Upper lobe of right lung (tissue), 1 donor: ENCODE measurements at regions not wholly inside any gene's neighbourhood (a gene's known extent, or its start where the extent isn't known, plus 50 kb on each side); places are given as distances from the start of the nearest gene placed in this dataset.

Source experiments
- ATAC-seq: fragments of 200-7000 bp; cut with Tn5 transposase; one replicate; pipeline ENCODE4 v1.9.1; 2020; ENCODE audit warnings: mild to moderate bottlenecking, moderate library complexity
- DNase-seq: peaks from one replicate; pipeline ENCODE4 v3.0.0-alpha.2; 2020
- H3K27ac ChIP-seq: fragments of 200-600 bp; one replicate; pipeline ENCODE4 v1.8.0; 2022
- H3K27me3 ChIP-seq: fragments of 200-600 bp; one replicate; pipeline ENCODE4 v1.8.0; 2022; ENCODE audit warnings: mild to moderate bottlenecking
- H3K36me3 ChIP-seq: fragments of 200-600 bp; one replicate; pipeline ENCODE4 v1.8.0; 2022
- H3K4me1 ChIP-seq: fragments of 200-600 bp; one replicate; pipeline ENCODE4 v1.8.0; 2022
- H3K4me3 ChIP-seq: fragments of 200-600 bp; one replicate; pipeline ENCODE4 v1.8.0; 2022; ENCODE audit warnings: mild to moderate bottlenecking
- H3K9me3 ChIP-seq: fragments of 200-600 bp; one replicate; pipeline ENCODE4 v1.8.0; 2022
- intact Hi-C: fragments of 100-400 bp; cut with DNase I; formaldehyde crosslinking; loops from one replicate; pipeline ENCODE4 v1.11.0; 2022
- TF ChIP-seq, protein P1 (sequence below): fragments of 200-600 bp; IDR thresholded peaks from one replicate; pipeline ENCODE4 v1.8.0; 2022; ENCODE audit warnings: antibody characterized with exemption
- donor health status: DM: no; HTN: yes; CAD: no; lungs with severe emphysema.

DNA sequence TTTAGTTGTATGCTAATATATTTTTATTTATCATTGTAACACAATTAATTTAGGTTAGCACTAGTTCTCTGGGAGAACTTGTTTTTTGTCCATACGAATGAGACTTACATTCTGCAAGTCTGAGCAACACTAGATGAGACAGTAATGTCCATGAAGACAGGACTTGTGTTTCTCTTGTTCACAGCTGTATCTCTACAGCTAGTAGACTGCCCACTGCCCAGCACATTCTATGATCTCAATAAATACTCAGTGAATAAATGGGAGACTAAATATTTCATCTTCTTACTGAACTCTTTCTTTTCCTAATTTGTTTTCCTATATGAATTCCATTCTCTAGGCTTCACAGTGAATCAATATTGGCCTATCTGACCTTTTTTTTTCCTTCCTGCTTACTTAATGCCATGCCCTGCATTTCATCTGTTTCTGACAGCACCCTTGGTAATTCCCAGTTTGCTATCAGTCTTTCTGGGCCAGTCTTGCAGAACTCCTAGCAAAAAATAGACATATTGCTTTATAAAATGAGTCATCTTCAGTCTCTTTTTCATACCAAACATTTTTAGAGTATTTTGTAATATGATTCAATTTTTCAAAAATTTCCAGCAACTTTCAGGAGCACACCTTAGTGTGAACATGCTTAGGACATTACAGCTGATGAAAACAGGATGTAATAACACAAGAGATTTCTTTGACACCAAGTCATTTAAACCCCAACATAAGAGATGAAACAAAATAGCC, 185.5 kb upstream of the ATP2B1 start:
- H3K27ac ChIP-seq, result no peak overlapping the region
- no peaks in the 10 kb centered on the region for H3K36me3 ChIP-seq
- H3K27me3 ChIP-seq, result no peaks in the 10 kb centered on the region
- intact Hi-C loops, result no loop called here
- no peaks in the 10 kb centered on the region for H3K4me1 ChIP-seq
- TF ChIP-seq, protein P1, sequence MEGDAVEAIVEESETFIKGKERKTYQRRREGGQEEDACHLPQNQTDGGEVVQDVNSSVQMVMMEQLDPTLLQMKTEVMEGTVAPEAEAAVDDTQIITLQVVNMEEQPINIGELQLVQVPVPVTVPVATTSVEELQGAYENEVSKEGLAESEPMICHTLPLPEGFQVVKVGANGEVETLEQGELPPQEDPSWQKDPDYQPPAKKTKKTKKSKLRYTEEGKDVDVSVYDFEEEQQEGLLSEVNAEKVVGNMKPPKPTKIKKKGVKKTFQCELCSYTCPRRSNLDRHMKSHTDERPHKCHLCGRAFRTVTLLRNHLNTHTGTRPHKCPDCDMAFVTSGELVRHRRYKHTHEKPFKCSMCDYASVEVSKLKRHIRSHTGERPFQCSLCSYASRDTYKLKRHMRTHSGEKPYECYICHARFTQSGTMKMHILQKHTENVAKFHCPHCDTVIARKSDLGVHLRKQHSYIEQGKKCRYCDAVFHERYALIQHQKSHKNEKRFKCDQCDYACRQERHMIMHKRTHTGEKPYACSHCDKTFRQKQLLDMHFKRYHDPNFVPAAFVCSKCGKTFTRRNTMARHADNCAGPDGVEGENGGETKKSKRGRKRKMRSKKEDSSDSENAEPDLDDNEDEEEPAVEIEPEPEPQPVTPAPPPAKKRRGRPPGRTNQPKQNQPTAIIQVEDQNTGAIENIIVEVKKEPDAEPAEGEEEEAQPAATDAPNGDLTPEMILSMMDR, result no peak
- ATAC-seq, result no peak
- DNase-seq, result no peak
- H3K4me3 ChIP-seq, result no peak overlapping the region
- H3K9me3 ChIP-seq, result no peaks in the 10 kb centered on the region

DNA sequence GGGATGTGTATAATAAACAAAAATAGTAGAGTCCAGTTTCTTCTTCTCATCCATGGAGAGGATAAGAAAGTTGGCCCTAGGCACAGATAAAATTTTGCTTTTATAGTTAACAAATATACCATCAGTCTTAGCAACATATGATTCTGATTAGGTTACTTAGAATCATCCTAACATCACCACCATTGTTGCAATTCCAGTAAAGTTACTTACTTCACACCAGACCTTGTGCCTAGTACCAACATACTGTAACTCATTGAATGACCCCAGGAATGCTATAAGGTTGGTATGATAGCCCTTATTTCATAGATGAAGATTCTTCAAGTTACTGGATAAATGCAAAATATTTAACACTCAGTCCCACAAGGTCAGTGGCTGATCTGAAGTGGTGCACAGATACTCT, 183.8 kb upstream of the ATP2B1 start:
- intact Hi-C loops, result no loop called here
- Histone ChIP-seq H3K27ac (no peak overlapping the region), H3K4me1 (no peaks in the 10 kb centered on the region)

DNA sequence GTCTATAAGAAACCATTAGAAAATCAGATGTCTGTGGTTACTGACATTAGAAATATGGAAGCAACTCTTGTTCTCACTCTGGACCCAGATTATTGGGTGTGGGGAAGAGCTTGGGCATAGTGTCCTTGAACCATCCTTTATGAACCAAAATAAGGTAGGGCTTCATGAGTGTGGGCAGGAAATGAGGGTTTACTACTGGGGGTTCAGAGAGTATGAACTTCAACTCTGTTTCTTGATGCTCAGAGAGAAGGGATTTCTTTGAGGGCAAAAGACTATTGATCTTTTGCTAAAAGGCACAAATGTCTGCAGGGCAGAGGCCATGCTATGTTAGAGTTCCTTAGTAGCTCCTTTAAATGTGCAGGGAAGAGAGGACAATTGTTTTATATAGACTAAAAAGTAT, 183.3 kb upstream of the ATP2B1 start:
- Histone ChIP-seq H3K27me3 (no peaks in the 10 kb centered on the region), H3K4me1 (no peaks in the 10 kb centered on the region), H3K9me3 (no peaks in the 10 kb centered on the region), H3K4me3 (no peak overlapping the region), H3K36me3 (no peaks in the 10 kb centered on the region), H3K27ac (no peak overlapping the region)
- intact Hi-C loops, result no loop called here
- no peak for DNase-seq
- TF ChIP-seq, protein P1, result no peak
- ATAC-seq, result no peak

More for the DNA sequence above, 183.8 kb upstream of the ATP2B1 start:
- ATAC-seq (no peak), DNase-seq (no peak)
- TF ChIP-seq, protein P1, result no peak
- Histone ChIP-seq H3K27me3 (no peaks in the 10 kb centered on the region), H3K36me3 (no peaks in the 10 kb centered on the region), H3K4me3 (no peak overlapping the region), H3K9me3 (no peaks in the 10 kb centered on the region)

DNA sequence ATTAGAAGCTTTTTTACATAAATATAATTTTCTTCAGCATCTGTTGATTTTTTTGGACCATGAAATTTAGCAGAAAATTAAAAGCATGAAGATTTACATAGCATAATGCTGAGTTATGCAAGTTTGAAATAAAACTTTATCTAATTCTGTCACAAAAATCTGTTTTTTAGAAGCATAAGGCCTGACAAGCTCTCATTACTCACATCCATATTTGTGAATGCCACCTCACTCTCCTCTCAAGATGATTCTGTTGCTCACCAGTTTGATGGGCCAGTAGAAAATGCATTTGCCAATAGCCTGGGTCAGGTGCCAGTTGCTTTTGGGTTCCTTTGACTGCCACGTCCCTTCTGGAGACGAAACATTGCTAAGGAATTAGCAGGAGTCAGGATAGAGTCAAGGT, 181.5 kb upstream of the ATP2B1 start:
- ATAC-seq (no peak), DNase-seq (no peak)
- intact Hi-C loops, result no loop called here
- H3K9me3 ChIP-seq, result no peaks in the 10 kb centered on the region
- no peaks in the 10 kb centered on the region for H3K4me1 ChIP-seq
- TF ChIP-seq, protein P1, result no peak
- no peaks in the 10 kb centered on the region for H3K27me3 ChIP-seq
- H3K4me3 ChIP-seq, result no peak overlapping the region
- no peak overlapping the region for H3K27ac ChIP-seq
- no peaks in the 10 kb centered on the region for H3K36me3 ChIP-seq

DNA sequence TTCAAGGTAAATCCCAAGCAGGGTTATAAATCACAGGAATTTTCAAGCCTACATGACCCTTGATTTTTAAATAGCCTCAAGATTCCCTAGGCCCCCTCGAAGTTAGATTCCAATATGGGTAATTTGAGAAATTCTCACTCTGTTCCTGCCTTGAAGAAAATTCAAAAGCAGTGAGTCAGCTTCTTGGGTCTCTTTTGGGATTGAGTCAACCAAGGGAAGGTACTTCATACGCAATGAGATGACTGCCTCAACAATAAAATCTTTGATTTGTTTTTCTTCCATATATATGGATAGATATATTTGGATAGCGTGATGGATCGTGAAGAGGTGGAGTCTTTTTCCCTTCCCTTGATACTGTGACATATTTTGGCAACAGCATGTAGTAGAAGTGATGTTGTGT, 180.4 kb upstream of the ATP2B1 start:
- intact Hi-C loops, result no loop called here
- TF ChIP-seq, protein P1, result no peak
- no peak overlapping the region for H3K4me3 ChIP-seq
- no peak for DNase-seq
- ATAC-seq, result no peak
- no peak overlapping the region for H3K27ac ChIP-seq
- no peaks in the 10 kb centered on the region for H3K36me3 ChIP-seq
- no peaks in the 10 kb centered on the region for H3K4me1 ChIP-seq
- no peaks in the 10 kb centered on the region for H3K27me3 ChIP-seq
- no peaks in the 10 kb centered on the region for H3K9me3 ChIP-seq

DNA sequence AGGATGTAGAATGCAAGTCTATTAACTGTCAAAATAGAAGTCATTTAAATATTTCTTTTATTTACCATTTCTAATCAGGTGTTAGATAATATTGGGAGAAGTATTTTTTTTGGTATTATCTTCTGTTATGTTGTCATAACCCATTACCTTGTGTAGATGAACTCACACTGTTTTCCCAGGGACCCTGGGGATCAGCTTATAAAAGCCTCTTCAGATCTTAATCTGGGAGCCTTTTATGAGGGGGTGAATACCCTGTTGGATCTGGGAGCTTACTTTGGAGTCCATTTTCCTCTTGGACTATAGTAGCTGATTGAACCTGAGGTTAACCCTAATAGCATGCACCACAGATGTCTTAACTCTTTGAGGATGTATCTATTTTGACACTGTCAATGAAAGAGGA, 176.3 kb upstream of the ATP2B1 start:
- DNase-seq, result no peak
- no peaks in the 10 kb centered on the region for H3K36me3 ChIP-seq
- H3K27me3 ChIP-seq, result no peaks in the 10 kb centered on the region
- H3K4me3 ChIP-seq, result no peak overlapping the region
- no peak overlapping the region for H3K27ac ChIP-seq
- no peaks in the 10 kb centered on the region for H3K9me3 ChIP-seq
- no peak for ATAC-seq
- TF ChIP-seq, protein P1, result no peak
- intact Hi-C loops, result no loop called here
- no peaks in the 10 kb centered on the region for H3K4me1 ChIP-seq
